ENCODE measurements at regions not wholly inside any gene's neighbourhood (a gene's known extent, or its start where the extent isn't known, plus 50 kb on each side); places are given as distances from the start of the nearest gene placed in this dataset.

DNA sequence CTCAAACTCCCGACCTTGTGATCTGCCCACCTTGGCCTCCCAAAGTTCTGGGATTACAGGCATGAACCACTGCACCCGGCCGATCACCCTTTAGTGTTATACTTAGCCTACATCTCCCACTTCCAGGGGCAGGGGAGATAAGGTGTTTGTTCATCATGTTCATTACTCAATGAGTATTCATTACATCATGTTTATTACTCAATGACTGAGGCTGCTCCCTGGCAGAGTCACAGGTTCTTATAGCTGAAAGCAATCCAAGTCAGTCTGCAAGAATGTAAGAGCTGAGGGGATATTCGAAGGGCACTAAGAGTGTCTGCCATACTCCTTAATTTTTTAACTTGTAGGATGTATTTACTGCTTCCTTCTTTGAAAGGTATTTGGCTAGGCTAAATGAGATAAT lies 214.2 kb downstream of the SPATA31D1 start:
- TF ChIP-seq, protein P1, sequence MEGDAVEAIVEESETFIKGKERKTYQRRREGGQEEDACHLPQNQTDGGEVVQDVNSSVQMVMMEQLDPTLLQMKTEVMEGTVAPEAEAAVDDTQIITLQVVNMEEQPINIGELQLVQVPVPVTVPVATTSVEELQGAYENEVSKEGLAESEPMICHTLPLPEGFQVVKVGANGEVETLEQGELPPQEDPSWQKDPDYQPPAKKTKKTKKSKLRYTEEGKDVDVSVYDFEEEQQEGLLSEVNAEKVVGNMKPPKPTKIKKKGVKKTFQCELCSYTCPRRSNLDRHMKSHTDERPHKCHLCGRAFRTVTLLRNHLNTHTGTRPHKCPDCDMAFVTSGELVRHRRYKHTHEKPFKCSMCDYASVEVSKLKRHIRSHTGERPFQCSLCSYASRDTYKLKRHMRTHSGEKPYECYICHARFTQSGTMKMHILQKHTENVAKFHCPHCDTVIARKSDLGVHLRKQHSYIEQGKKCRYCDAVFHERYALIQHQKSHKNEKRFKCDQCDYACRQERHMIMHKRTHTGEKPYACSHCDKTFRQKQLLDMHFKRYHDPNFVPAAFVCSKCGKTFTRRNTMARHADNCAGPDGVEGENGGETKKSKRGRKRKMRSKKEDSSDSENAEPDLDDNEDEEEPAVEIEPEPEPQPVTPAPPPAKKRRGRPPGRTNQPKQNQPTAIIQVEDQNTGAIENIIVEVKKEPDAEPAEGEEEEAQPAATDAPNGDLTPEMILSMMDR (IDR thresholded peaks at IDR 0.05; ENCODE audit: control insufficient read depth, extremely low read depth, insufficient read depth) = no peak
- no peak for DNase-seq (ENCODE audit: low read depth)
- no peak overlapping the region for H3K4me3 ChIP-seq (ENCODE audit: low read depth, low read length)

DNA sequence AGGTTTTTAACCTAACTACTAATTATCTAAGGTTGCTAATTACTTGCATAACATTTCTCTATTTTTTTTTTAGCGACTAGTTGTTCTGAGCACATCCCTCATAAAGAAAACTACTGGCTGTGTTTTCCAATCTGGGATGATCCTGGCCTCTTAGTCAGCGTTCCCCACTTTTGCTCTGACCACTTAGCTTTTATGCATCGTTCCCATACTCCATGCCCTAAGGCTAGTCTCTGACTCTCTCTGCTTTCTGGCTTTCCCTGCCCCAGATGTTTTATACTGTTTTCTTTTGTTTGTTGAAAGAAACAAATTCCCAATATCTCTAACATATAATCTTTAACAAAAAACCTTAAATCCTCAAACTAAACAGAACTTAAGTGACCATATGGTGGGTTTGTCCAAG lies 217.9 kb downstream of the SPATA31D1 start:
- DNase-seq (ENCODE audit: low read depth) = no peak
- TF ChIP-seq, protein P1 (IDR thresholded peaks at IDR 0.05; ENCODE audit: control insufficient read depth, extremely low read depth, insufficient read depth) = no peak
- H3K4me3 ChIP-seq (ENCODE audit: low read depth, low read length) = no peak overlapping the region

DNA sequence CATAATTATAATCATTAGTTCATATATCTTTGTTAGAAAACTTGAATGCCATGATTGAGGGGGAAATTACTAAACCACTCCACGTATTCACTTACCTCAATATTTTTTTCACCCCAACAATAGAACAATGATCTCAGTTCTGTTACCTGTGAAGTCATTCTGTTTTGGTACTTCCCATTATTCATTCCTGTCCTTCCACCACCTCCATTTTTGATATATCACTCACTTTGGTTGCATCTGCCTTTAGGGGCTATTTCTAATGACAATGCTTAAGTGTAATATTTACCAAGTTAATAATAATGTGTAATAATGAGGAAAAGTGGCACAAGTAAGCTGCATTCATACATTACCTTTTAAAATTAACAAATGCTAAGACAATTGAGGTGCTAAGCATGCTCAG lies 218.4 kb downstream of the SPATA31D1 start:
- TF ChIP-seq, protein P1 (IDR thresholded peaks at IDR 0.05; ENCODE audit: control insufficient read depth, extremely low read depth, insufficient read depth) = no peak
- DNase-seq (ENCODE audit: low read depth) = no peak
- no peak overlapping the region for H3K4me3 ChIP-seq (ENCODE audit: low read depth, low read length)

DNA sequence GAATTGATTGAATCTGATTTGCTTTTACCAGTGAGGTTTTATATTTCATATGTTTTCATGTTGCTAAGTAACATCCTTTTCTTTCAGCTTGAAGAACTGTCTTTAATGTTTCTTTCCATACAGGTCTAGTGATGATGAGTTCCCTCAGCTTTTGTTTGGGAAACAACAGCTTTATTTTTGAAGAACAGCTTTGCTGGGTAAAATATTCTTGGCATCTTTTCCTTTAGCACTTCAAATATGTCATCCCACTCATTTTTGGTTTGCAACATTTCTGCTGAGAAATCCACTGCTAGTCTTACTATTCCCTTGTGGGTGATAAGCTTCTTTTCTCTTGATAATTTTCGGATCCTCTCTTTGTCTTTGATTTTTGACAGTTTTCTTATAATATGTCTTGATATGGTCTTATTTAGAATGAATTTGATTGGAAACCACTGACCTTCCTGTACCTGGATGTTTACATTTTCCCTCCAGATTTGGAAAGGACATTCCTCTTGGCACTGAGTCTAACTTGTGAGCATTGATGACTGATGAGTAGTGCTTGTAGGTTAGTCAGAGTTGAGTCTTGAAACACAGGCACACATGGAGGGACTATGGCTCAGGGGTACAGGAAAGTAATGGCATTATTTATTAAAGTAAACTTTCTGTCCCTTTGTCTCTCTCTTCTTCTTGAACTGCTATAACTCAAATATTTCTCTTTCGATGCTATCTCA lies 220.3 kb downstream of the SPATA31D1 start:
- peak; percentile 58 for DNase-seq (ENCODE audit: low read depth)
- no peak overlapping the region for H3K4me3 ChIP-seq (ENCODE audit: low read depth, low read length)
- TF ChIP-seq, protein P1 (IDR thresholded peaks at IDR 0.05; ENCODE audit: control insufficient read depth, extremely low read depth, insufficient read depth) = no peak

DNA sequence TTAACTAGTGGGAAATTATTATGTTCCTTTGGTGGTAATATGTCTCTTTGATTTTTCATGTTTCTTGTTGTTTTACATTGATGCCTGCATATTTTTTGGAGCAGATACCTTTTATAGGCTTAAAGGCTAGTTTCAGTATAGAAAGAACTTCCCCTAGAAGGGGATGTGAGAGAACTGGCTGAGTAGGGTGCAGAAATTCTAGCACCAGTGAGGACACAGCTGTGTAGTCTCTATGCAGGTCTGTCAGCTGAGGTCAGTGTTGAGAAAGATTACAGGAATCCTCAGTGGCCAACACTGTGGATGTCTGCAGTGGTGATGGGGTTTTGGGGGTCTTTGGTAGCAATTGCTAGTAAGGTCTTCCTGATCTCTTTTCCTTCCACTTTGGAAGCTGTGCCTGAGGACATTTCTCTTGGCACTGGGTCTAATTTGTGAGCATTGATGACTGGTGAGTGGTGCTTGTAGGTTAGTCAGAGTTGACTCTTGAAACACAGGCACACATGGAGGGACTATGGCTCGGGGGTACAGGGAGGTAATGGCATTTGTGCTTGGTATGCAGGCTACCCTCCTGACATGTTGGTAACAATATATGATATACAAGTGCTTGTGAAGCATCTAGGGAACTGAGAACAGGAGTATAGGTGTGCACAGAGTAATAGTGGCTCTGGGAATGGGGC lies 221.4 kb downstream of the SPATA31D1 start:
- TF ChIP-seq, protein P1 (IDR thresholded peaks at IDR 0.05; ENCODE audit: control insufficient read depth, extremely low read depth, insufficient read depth) = no peak
- no peak overlapping the region for H3K4me3 ChIP-seq (ENCODE audit: low read depth, low read length)
- DNase-seq (ENCODE audit: low read depth) = no peak

DNA sequence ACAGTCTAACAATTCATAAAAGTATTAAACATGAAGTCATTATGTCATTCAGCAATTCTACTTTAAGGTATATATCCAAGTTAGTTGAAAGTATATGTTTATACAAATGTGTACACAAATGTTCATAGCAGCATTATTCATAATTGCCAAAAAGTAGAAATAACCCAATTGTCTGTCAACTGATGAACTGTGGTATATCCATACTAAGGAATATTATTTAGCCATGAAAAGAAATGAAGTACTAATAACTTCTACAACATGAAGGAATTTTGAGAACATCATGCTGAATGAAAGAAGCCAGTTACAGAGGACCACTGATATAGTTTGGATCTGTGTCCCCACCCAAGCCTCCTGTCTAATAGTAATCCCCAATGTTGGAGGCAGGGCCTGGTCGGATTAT lies 224.3 kb downstream of the SPATA31D1 start:
- DNase-seq (ENCODE audit: low read depth) = no peak
- no peak overlapping the region for H3K4me3 ChIP-seq (ENCODE audit: low read depth, low read length)
- TF ChIP-seq, protein P1 (IDR thresholded peaks at IDR 0.05; ENCODE audit: control insufficient read depth, extremely low read depth, insufficient read depth) = no peak
